CD4-positive, alpha-beta T cell treated with Interferon alpha-2 for 1 hour (primary cell): ENCODE measurements at regions not wholly inside any gene's neighbourhood (a gene's known extent, or its start where the extent isn't known, plus 50 kb on each side); places are given as distances from the start of the nearest gene placed in this dataset.

ENCODE experiments used
- DNase-seq, 2 donors: peaks; one replicate each; pipeline ENCODE4 v3.0.0-alpha.2; 2020 to 2022

DNA sequence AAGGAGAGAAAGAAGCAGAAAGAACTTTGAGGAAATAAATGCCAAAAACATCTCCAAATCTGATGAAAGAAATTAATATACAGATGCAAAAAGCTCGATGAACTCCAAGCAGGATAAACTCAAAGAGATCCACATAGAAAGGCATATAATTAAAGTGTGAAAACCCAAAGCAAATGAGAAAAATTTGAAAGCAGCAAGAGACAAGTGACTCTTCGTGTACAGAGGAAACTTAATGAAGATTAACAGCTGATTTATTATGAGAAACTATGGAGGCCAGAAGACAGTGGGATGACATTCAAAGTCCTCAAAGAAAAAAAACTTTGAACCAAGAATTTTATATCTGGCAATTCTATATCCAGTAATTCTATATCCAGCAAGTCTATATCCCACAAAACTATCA is 163.0 kb upstream of the TMCC3 start:
- DNase-seq: no peak

DNA sequence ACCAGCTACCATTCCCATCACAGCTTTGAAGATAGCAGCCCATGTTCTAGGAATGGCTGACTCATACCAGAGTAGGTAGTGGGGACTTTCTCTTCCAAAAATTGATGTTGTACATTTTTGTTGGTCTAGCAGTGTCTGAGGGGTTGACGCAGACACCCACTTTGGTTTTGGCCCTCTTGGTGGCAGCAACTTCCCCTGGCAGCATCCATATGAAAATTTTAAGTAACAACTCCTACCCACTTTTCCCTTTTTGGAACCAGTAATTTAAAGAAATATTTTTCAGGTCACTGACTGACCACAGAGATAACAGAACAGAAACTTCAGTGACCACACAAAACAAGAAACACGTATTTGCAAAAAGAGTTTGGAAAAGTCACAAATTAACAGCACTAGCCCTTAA is 162.0 kb upstream of the TMCC3 start:
- DNase-seq: no peak

DNA sequence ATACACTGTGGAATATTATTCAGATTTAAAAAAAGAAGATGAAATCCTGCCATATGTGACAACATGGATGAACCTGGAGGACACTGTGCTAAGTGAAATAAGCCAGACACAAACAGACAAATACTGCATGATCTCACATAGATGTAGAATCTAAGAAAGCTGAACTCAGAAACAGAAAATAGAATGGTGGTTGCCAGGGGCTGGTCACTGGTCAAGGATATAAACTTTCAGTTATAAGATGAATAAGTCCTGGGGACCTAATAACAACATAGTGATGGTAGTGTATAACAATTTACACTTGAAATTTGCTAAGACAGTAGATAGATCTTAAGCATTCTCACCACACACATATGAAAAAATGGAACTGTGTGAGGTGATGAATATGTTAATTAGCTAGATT is 161.3 kb upstream of the TMCC3 start:
- no peak for DNase-seq

DNA sequence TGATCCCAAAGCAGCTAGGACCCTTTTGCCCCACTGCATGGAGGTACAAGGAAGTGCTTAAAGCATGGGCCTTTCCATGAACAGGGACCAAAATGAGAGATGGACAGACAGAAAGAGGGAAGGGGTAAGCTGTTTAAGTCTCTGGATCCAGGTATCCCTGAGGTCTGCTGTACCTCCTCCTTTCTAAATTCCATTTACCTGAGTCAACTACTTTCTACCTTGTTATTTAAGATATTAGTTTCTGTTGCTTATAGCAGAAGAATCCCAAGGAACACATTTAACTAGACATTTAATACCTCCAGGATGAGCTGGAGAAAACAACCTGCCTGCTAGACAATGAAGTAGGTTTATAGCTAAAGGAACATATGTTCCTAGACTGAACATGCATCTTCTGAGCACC is 157.6 kb upstream of the TMCC3 start:
- no peak for DNase-seq

DNA sequence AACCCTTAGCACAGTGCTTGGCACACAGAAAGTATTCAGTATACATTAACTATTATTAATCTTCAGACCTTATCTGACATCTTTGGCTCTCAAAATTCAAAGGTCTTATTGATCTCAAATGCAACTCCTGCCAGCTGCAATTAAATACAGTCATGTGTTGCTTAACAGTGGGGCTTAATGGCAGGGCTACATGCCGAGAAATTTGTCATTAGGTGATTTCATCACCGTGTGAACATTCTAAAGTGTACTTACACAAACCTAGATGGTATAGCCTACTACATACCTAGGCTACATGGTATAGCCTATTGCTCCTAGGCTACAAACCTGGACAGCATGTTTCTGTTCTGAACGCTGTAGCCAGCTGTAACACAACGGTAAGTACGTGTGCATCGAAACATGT is 156.3 kb upstream of the TMCC3 start:
- DNase-seq: no peak

DNA sequence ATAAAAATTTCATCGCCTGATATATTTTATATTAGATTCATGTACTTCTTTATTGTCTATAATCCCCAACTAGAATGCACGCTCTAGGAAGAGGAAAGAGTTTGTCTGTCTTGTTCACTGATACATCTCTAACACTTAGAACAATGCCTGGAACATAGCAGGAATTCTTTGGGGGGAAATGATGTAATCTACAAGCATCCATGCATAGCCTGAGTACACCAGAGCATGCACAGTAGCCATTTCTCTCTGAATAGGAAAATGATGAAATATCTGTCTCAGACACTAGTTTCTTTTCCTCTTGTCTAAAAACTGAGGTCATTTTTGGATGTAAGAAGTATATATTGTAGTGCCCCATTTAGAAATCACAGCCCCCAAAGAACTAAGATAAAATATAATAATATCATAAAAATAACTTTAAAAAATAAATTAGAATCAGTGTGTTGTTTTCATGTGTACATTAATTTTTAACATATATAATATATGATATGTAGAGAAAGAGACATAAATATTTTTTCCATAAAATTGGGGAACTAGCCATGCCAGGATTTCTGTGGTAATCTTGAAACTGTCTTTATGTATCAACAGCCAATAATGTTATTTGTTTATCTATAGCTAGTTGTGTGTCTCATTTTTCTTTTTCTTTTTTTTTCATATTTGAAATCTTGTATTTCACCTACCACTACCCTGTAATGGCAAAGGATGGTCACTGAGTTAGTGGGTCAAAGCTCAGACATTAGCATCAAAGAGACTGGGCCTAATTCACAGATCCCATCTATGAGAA is 155.6 kb upstream of the TMCC3 start:
- no peak for DNase-seq

DNA sequence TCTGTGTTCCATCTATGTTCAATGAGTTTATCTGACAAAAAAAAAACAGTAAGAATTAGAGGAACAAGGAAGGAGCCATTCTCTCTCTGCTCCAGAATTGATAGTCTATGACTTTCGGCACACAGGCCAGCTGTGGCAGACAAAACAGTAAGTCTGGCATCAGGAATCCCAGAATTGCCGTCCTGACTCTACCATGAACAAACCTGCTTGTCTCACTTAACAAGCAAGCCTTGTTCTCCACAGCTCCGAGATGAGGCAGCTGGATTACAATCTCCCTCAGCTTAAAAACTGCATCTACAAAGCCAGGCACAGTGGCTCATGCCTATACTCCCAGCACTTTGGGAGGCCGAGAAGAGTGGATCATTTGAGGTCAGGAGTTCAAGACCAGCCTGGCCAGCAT is 153.6 kb upstream of the TMCC3 start:
- DNase-seq: no peak

DNA sequence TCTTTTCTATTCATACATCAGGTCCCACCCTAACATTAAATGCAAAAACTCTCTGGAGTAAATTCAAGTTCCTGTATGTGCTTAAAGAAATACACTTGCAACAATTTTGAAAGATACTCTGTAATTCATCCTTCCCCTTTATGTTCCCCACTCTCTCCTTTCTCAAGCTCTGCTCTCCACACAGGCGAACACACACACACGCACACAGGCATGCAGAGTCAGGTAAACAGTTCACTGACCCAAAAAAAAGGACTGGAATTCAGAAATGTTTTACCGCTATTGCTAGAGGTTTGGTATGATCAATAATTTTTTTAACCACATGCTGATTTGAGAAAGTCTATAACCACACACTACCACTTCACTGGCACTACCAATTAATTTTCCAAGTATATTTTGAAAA is 152.4 kb upstream of the TMCC3 start:
- no peak for DNase-seq

DNA sequence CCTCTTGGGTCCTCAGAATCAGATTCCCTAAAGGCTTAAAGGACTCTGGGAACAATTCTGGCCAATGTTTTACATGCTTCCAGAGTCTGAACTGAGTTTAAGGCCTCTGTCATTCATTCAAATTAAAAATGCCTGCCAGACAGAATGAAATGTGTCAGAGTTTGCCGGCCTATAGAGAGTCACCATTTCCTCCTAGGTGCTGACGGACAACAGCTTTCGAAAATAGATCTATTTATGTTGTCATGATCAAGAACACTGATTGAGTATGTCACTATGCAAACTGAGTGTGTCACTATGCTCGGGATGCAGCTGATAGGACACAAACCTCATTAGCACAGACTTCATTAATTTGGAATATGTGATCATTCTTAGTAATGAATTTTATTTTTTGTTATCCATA is 151.4 kb upstream of the TMCC3 start:
- no peak for DNase-seq

DNA sequence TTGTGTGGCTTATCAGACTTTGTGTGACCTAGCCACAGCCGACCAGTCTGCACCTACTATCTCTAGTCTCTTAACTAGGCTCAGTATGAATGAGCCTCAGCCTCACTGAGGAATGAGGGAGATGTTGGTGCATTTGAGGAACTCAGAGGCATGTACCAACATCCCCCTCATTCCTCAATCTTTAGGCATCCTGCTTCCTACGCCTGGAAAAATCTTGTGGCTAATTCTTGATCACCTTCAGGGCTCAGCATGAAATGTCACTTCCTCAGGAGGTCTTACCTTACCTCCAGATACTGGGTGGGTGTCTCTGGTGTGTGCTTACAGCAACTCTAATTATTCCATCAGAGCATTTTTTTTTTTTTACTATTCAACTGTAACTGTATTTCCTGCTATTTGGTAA is 148.8 kb upstream of the TMCC3 start:
- no peak for DNase-seq

DNA sequence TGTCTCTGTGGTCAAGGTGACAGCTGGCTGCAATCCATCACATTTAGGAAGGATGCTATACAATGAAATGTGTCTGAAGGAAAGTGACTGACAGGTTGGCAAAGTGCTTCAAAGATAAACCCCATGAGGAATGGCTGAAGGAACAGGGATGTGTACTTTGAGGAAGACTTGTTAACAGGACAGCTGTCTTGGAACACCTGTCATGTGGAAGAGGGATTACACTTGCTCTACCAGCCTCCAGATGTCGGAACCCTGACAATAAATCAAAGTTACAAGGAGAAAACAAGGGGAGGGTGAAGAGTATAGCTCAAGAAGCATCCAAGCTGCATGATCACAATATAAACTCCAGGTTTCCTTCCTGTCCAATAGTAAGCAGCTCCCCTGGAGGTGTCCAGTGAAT is 147.8 kb upstream of the TMCC3 start:
- no peak for DNase-seq

DNA sequence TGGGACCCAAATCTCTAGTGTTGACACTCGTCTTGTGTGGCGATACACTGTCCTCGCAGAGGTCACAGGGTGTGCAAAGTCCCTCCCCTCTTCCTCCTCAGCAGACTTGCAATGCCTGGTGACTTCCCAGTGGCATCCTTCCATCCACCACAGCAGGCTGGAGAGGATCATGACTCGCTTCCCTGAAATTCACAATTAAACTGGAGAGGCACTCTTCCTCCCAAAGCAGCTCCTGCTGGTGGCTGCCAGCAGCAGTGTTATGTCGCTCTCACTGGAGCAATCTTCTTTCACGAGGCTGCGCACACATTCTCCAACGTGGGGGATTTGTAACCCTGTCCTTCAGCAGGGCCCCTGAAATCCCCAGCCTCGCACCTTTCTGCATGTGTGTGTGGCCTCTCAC is 145.2 kb upstream of the TMCC3 start:
- no peak for DNase-seq

DNA sequence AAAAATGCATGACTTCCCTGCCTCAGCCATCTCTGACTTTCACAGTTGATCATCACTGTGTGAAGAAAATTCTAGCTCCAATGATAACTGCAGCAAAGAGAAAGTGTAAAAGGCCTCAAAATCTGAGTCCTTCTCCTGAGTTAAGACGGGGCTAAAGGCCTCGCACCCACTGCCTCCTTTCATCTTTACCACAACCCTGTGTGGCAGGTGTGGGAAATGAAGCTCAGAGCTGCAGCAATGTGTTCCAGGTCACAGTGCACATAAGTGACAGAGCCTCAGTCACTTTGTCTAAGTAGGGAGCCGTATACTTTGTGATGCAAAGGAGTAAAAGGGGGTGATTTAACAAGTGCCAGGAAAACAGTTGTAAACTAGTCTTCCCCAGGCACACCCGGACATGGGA is 144.7 kb upstream of the TMCC3 start:
- no peak for DNase-seq

DNA sequence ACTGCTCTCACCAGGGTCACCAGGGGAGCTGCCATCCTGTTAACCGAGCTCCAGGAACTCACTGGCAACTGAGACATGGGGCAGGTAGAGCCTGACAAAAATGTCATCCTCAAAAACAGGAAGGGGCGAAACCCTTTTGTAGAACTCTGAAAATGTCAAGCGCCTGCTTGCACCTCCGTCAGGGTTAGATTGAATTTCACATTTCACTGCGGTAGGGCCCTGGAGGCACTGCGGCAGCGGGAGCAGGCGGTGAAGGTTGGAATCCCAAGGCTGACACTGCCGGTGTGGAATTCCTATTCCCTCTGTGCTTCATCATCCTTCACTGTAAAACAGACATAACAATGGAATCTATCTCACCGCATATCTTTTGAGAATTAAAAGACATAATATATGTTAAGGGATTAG is 142.8 kb upstream of the TMCC3 start:
- no peak for DNase-seq

DNA sequence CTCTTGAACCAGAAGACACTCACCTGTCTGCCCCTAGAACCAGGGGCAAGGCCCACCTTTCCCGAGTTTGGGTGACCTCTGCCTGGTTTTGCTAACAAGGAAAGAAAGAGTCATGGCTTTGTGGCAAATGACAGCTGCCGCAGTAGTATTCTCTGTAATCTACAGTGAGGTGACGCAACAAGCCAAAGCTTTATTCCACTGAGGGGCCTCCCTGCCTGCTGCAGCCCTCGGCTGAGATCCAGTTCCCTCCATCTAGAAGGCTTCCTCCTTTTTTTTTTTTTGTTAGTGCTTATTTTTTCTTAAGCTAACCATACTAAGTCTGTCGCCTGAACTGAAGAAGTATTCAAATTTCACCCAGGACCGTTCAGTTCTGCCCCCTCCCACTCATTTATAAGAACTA is 142.3 kb upstream of the TMCC3 start:
- DNase-seq: no peak

DNA sequence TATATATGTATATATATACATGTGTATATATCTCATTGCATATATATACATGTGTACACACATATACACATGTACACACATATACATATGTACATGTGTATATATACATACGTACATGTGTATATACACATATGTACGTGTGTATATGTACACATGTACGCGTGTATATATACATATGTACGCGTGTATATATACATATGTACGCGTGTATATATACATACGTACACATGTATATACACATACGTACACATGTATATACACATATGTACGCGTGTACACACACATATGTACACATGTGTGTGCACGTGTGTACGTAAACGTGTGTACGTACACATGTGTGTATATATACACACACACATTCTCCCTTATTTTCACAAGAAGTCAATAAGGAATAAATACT is 141.6 kb upstream of the TMCC3 start:
- no peak for DNase-seq

DNA sequence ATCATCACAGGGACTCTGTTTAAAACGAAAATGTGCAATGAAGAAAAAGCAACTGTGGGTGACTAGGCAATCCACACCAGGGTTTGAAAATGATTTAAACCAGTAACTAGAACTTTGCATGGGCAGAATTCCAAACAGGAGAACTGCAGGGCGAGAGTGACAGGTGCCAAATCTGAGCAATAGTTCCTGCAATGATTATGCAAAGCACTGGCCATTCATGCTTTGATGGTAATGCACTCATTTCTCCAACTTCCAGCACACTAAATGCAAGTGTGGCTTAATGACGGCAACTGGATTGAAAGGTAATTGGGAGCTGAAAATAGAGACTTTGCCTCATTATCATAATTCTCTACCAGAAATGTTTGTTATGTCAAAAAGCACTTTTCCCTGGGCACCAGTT is 140.5 kb upstream of the TMCC3 start:
- no peak for DNase-seq

DNA sequence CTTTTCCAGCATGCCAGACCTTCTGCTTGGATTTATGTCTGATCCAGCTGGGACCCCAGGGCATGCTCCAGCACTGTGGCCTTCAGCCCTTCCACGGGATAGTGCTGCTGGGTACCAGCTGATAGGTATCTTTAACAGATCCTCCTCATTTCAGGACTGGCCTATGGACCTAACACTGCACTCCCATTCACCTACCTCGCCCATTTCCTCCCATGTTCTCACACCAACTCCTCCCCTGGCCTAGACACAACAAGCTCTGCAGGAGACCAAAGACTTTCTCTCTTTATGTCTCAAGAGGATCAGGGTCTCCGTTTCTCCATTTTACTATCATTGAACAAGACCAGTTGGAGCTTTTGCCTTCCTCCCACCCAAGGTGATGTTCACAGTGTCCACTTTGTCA is 140.0 kb upstream of the TMCC3 start:
- no peak for DNase-seq

DNA sequence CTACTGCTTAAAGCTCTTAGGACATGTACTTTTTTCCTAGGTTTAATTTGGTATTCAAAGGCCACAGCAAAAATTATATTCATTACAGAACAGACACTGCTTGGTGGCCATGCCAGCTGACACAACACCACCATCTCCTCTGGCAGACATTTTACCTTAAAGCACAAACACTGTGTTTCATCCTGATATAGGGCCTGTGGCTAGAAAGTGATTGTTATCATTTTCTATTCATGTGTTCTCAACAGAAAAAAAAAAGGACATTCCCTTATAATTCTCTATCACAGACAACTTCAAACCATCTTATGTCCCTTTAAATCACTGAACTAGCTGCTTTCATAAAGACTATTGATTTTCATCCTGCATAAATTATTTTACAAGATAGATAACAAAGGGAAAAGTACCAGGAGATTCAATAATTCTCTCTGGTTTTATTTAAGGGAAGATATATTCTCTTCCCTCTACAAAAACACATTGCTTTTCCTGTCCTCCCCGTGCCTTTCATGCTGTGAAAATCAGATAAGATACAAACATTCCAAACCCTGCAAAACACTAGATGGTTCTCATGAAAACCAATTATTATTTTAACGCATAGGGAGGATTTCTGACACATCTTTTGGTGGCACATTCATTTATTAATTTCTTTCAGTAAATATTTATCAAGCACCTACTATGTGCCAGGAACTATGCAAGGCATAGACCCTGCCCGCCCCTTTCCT is 139.3 kb upstream of the TMCC3 start:
- DNase-seq: no peak

DNA sequence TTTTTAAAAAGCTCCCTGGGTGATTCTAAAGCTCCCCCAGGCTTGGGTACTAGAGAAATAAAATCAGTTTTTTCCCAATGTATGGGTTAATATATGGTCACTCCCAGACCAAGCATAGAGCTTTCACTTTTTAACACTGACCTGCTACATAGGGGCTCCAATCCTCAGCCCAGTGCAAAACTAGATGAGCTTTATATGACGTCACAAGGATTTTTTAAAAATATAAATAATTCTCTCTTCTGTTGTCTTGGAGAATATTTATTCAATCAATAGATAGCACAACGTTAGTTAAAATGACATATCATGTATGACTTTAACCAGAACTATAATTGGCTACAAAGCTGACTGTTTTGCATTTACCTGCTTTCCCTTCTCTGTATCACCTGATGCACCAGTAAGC is 137.9 kb upstream of the TMCC3 start:
- DNase-seq: no peak

DNA sequence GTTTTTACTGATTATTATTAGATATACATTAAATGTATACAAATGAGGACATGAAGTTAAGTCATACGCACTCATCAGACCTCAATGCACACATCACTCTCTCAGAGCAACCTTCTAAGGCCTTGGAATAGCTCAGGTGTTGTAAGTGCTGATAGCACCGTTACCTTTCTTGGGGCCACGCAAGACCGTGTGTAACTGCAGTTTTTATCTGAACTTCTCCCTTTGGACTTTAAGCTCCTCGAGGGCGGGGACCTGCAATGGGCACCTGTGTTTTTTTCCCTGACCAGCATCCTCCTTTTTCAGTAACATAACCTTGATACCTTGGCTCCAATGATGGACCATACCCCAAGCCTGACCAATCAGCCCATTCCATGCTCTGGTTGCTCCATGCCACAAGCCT is 136.5 kb upstream of the TMCC3 start:
- DNase-seq: no peak

DNA sequence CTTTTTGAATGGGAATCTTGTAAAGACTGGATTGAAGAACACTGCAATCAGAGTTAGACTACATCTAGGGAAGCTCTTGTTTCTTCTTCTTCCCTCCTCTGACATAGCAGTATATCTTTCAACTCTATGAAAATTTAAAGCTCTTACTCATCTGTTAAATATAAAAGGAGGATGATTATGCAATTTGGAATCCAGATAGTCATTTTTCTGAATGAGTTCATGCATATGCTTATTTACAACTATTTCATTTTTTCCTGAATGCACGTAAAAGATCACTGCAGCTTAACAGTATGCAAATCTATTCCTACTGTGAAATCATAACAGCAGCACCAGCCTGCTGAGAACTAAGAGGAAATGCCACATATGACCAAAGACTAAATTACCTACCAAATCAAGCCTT is 133.5 kb upstream of the TMCC3 start:
- no peak for DNase-seq

DNA sequence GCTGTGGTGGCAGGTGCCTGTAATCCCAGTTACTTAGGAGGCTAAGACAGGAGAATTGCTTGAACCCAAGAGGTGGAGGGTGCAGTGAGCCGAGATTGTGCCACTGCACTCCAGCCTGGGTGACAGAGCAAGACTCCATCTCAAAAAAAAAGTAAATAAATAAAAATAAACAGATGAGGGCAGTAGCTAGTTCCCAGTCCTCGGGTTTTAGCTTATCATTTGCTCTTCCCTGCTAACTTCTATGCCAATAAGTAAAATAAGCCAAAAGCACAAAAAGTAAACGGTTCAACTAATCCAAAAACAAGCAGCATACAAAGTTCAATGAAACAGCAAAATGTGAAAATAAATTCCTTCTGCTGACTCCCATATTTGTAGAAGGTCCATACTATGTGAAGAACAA is 133.0 kb upstream of the TMCC3 start:
- no peak for DNase-seq

DNA sequence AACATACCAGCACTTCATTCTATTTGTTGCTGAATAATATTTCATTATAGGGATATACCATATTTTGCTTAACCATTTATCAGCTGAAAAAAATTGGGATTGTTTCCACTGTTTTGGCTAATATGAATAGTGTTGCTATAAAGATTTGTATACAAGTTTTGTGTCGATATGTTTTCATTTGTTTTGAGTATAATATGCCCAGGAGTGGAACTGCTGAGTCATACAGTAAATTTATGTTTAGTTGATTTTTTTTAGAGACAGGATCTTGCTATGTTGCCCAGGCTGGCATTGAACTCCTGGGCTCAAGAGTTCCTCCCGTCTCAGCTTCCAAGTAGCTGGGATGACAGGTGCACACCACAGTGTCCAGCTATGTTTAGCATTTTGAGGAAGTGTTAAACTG is 131.5 kb upstream of the TMCC3 start:
- no peak for DNase-seq

DNA sequence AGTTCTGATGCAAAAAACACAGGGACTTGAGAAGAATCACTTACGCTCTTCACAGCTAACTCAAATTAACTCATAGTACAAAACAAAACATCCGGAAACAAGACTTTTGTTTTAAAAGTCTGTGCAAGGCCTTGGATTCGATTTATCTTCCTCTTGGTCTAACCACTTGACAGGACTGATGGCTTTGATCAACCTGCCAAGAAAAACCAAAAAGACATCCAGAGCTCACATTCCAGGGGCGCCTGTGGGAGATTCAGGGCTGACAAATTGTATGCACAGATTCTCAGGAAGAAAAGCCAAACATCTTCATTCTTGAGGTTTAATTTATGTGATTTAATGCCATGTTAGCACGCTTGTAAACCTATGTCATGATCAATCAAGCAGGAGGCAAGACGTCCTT is 129.1 kb upstream of the TMCC3 start:
- DNase-seq: no peak
